ENCODE measurements at regions not wholly inside any gene's neighbourhood (a gene's known extent, or its start where the extent isn't known, plus 50 kb on each side); places are given as distances from the start of the nearest gene placed in this dataset.

- Mint-ChIP-seq H3K9me3 (ENCODE audit: unreplicated experiment) (no peaks in the 10 kb centered on the region), H3K4me3 (ENCODE audit: unreplicated experiment) (no peak overlapping the region), H3K36me3 (ENCODE audit: low read depth, unreplicated experiment) (peaks cover 3% of the 10 kb centered on the region), H3K27me3 (ENCODE audit: unreplicated experiment) (no peaks in the 10 kb centered on the region), H3K4me1 (ENCODE audit: unreplicated experiment) (peaks cover 10% of the 10 kb centered on the region), H3K27ac (ENCODE audit: unreplicated experiment) (no peak overlapping the region)
- no peak for DNase-seq (ENCODE audit: low spot score)
- TF ChIP-seq CTCF (IDR thresholded peaks at IDR 0.05; ENCODE audit: unreplicated experiment): no peak
These were observed 85.3 kb downstream of the SLC25A47 start for GRCh38 chr14:100408350-100409002.

- no peak for TF ChIP-seq CTCF (IDR thresholded peaks at IDR 0.05; ENCODE audit: unreplicated experiment)
- no peak overlapping the region for H3K27ac Mint-ChIP-seq (ENCODE audit: unreplicated experiment)
- no peak overlapping the region for H3K4me3 Mint-ChIP-seq (ENCODE audit: unreplicated experiment)
- H3K4me1 Mint-ChIP-seq (ENCODE audit: unreplicated experiment): peaks cover 10% of the 10 kb centered on the region
- DNase-seq (ENCODE audit: low spot score): no peak
- H3K36me3 Mint-ChIP-seq (ENCODE audit: low read depth, unreplicated experiment): peaks cover 3% of the 10 kb centered on the region
- H3K27me3 Mint-ChIP-seq (ENCODE audit: unreplicated experiment): no peaks in the 10 kb centered on the region
- no peaks in the 10 kb centered on the region for H3K9me3 Mint-ChIP-seq (ENCODE audit: unreplicated experiment)
These were observed 85.8 kb downstream of the SLC25A47 start for GRCh38 chr14:100409003-100409360.

- no peak overlapping the region for H3K4me3 Mint-ChIP-seq (ENCODE audit: unreplicated experiment)
- no peak for TF ChIP-seq CTCF (IDR thresholded peaks at IDR 0.05; ENCODE audit: unreplicated experiment)
- H3K4me1 Mint-ChIP-seq (ENCODE audit: unreplicated experiment): peaks cover 6% of the 10 kb centered on the region
- H3K27ac Mint-ChIP-seq (ENCODE audit: unreplicated experiment): no peak overlapping the region
- no peaks in the 10 kb centered on the region for H3K9me3 Mint-ChIP-seq (ENCODE audit: unreplicated experiment)
- no peak for DNase-seq (ENCODE audit: low spot score)
- H3K27me3 Mint-ChIP-seq (ENCODE audit: unreplicated experiment): no peaks in the 10 kb centered on the region
- peaks cover 2% of the 10 kb centered on the region for H3K36me3 Mint-ChIP-seq (ENCODE audit: low read depth, unreplicated experiment)
These were observed 86.5 kb downstream of the SLC25A47 start for GRCh38 chr14:100409651-100410050.

- H3K27me3 Mint-ChIP-seq (ENCODE audit: unreplicated experiment): no peaks in the 10 kb centered on the region
- H3K4me3 Mint-ChIP-seq (ENCODE audit: unreplicated experiment): no peak overlapping the region
- H3K36me3 Mint-ChIP-seq (ENCODE audit: low read depth, unreplicated experiment): no peaks in the 10 kb centered on the region
- H3K9me3 Mint-ChIP-seq (ENCODE audit: unreplicated experiment): no peaks in the 10 kb centered on the region
- TF ChIP-seq CTCF (IDR thresholded peaks at IDR 0.05; ENCODE audit: unreplicated experiment): no peak
- H3K4me1 Mint-ChIP-seq (ENCODE audit: unreplicated experiment): peaks cover 3% of the 10 kb centered on the region
- no peak for DNase-seq (ENCODE audit: low spot score)
- no peak overlapping the region for H3K27ac Mint-ChIP-seq (ENCODE audit: unreplicated experiment)
These were observed 87.0 kb downstream of the SLC25A47 start for GRCh38 chr14:100410056-100410565.

- TF ChIP-seq CTCF (IDR thresholded peaks at IDR 0.05; ENCODE audit: unreplicated experiment): no peak
- DNase-seq (ENCODE audit: low spot score): no peak
- Mint-ChIP-seq H3K4me1 (ENCODE audit: unreplicated experiment) (peaks cover 3% of the 10 kb centered on the region), H3K27ac (ENCODE audit: unreplicated experiment) (no peak overlapping the region), H3K27me3 (ENCODE audit: unreplicated experiment) (no peaks in the 10 kb centered on the region), H3K9me3 (ENCODE audit: unreplicated experiment) (no peaks in the 10 kb centered on the region), H3K4me3 (ENCODE audit: unreplicated experiment) (no peak overlapping the region), H3K36me3 (ENCODE audit: low read depth, unreplicated experiment) (no peaks in the 10 kb centered on the region)
These were observed 90.6 kb downstream of the SLC25A47 start for GRCh38 chr14:100413699-100414098.

Measured in endothelial cell (in vitro differentiated cells).